GM12878 (cell line): ENCODE measurements at regions not wholly inside any gene's neighbourhood (a gene's known extent, or its start where the extent isn't known, plus 50 kb on each side); places are given as distances from the start of the nearest gene placed in this dataset.

ENCODE experiments used
- CHD1 ChIP-seq: IDR thresholded peaks from 2 replicates; pipeline ENCODE4 v1.6.1; 2012; ENCODE audit warnings: low read depth, low read length, improper control_type of control experiment
- ETV6 ChIP-seq, 2 experiments: fragments of 450-650 bp in 1 of 2; IDR thresholded peaks in 1 of 2; conservative IDR thresholded peaks in 1 of 2; 2 replicates each; pipeline ENCODE4 v1.6.1; 2014; ENCODE audit warnings: antibody characterized with exemption in 1 of 2, borderline replicate concordance in 1 of 2, low read depth in 1 of 2, mild to moderate bottlenecking in 1 of 2, moderate library complexity in 1 of 2
- MEF2A ChIP-seq: IDR thresholded peaks from 2 replicates; pipeline ENCODE4 v1.6.1; 2011; ENCODE audit warnings: low read depth, mild to moderate bottlenecking, low read length, moderate library complexity; ENCODE audit not compliant: insufficient read depth
- MEF2B ChIP-seq: fragments of 450-650 bp; IDR thresholded peaks from 2 replicates; pipeline ENCODE4 v1.6.1; 2018; ENCODE audit warnings: mild to moderate bottlenecking, moderate library complexity; ENCODE audit not compliant: partially characterized antibody, poor library complexity, severe bottlenecking
- NBN ChIP-seq: fragments of 450-650 bp; IDR thresholded peaks from 2 replicates; pipeline ENCODE4 v1.6.1; 2016
- RB1 ChIP-seq: fragments of 450-650 bp; formaldehyde crosslinking; IDR thresholded peaks from 2 replicates; pipeline ENCODE4 v1.6.1; 2017; ENCODE audit warnings: mild to moderate bottlenecking, borderline replicate concordance
- SRF ChIP-seq, 2 experiments: IDR thresholded peaks; 2 replicates each; pipeline ENCODE4 v1.6.1; 2011; ENCODE audit warnings: low read depth in 2 of 2, low read length in 2 of 2, mild to moderate bottlenecking in 1 of 2, moderate library complexity in 1 of 2
- TF ChIP-seq, protein P1 (sequence below): IDR thresholded peaks from 2 replicates; pipeline ENCODE4 v1.6.1; 2012; ENCODE audit warnings: mild to moderate bottlenecking, low read depth, low read length
- TF ChIP-seq, protein P2 (sequence below): IDR thresholded peaks from 2 replicates; pipeline ENCODE4 v1.6.1; 2011; ENCODE audit warnings: low read depth, low read length, improper control_type of control experiment, borderline replicate concordance

DNA sequence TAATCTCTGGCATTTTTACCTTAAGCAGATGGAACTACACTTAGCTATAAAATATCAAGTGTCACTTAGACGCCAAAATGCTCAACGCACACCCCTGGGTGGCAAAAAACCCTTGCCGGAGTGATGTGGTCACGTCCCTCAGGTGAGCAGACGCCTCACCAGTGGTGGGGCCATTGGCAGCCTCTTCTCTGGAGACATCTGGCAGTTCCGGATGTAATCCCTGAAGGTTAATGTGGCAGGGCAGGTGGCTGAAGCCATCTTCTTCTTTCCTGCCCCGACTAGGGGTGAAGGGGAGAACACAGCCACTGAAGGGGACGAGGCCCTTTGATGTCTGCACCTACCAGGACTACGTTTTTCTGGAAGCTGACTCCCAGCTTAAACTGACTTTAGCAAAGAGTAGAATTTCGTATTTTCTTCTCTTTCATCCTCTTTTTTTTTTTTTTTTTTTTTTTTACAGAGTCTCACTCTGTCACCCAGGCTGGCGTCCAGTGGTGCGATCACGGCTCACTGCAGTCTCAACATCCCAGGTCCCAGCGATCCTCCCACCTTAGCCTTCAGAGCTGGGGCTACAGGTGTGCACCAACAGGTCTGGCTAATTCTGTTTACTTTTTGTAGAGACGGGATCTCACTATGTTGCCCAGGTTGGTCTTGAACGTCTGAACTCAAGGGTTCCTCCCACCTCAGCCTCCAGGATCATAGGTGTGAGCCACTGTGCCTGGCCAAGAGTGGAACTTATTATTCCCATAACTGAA is 152.1 kb downstream of the TTLL2 start:
- no peak for TF ChIP-seq CHD1
- TF ChIP-seq ETV6 (conservative IDR thresholded peaks at IDR 0.05 in 1 of 2, IDR thresholded peaks at IDR 0.05 in 1 of 2; ENCODE audit: borderline replicate concordance in 1 of 2, low read depth in 1 of 2): no peak
- no peak for TF ChIP-seq SRF (IDR thresholded peaks at IDR 0.05; ENCODE audit: low read depth in 2 of 2, low read length in 2 of 2)
- TF ChIP-seq, protein P1, sequence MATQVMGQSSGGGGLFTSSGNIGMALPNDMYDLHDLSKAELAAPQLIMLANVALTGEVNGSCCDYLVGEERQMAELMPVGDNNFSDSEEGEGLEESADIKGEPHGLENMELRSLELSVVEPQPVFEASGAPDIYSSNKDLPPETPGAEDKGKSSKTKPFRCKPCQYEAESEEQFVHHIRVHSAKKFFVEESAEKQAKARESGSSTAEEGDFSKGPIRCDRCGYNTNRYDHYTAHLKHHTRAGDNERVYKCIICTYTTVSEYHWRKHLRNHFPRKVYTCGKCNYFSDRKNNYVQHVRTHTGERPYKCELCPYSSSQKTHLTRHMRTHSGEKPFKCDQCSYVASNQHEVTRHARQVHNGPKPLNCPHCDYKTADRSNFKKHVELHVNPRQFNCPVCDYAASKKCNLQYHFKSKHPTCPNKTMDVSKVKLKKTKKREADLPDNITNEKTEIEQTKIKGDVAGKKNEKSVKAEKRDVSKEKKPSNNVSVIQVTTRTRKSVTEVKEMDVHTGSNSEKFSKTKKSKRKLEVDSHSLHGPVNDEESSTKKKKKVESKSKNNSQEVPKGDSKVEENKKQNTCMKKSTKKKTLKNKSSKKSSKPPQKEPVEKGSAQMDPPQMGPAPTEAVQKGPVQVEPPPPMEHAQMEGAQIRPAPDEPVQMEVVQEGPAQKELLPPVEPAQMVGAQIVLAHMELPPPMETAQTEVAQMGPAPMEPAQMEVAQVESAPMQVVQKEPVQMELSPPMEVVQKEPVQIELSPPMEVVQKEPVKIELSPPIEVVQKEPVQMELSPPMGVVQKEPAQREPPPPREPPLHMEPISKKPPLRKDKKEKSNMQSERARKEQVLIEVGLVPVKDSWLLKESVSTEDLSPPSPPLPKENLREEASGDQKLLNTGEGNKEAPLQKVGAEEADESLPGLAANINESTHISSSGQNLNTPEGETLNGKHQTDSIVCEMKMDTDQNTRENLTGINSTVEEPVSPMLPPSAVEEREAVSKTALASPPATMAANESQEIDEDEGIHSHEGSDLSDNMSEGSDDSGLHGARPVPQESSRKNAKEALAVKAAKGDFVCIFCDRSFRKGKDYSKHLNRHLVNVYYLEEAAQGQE: no peak
- no peak for TF ChIP-seq MEF2A
- TF ChIP-seq RB1: no peak
- TF ChIP-seq MEF2B: no peak
- TF ChIP-seq NBN: no peak
- TF ChIP-seq, protein P2, sequence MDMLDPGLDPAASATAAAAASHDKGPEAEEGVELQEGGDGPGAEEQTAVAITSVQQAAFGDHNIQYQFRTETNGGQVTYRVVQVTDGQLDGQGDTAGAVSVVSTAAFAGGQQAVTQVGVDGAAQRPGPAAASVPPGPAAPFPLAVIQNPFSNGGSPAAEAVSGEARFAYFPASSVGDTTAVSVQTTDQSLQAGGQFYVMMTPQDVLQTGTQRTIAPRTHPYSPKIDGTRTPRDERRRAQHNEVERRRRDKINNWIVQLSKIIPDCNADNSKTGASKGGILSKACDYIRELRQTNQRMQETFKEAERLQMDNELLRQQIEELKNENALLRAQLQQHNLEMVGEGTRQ: no peak
